Panc1 (cell line): ENCODE measurements at regions not wholly inside any gene's neighbourhood (a gene's known extent, or its start where the extent isn't known, plus 50 kb on each side); places are given as distances from the start of the nearest gene placed in this dataset.

Experiments used
- ATAC-seq: fragments of 200-7000 bp; cut with Tn5 transposase; 2 replicates; pipeline ENCODE4 v1.9.1; 2020; ENCODE audit warnings: mild to moderate bottlenecking, moderate library complexity
- BruUV-seq: library from RNA; stranded (reverse); fragments of 400-500 nt; replicated peaks from 2 replicates; lab custom pipeline; 2021; lab: Mats Ljungman, UMichigan
- CTCF ChIA-PET: fragments of 300-600 bp; sonication (Branson Sonifier 250); formaldehyde crosslinking; loops from one replicate; lab custom pipeline; 2022; ENCODE audit warnings: antibody characterized with exemption; lab: Charles Lee
- POLR2A ChIA-PET: fragments of 300-600 bp; sonication (Branson Sonifier 250); formaldehyde crosslinking; loops from one replicate; lab custom pipeline; 2022; ENCODE audit warnings: antibody characterized with exemption; lab: Charles Lee
- DNase-seq: peaks from one replicate; pipeline ENCODE4 v3.0.0-alpha.2; 2010; ENCODE audit warnings: low read depth, low spot score
- H3K27ac ChIP-seq: 2 replicates; pipeline ENCODE4 v1.5.1; 2011; ENCODE audit warnings: mild to moderate bottlenecking, low read length, inconsistent platforms
- H3K27me3 ChIP-seq: fragments of 200-500 bp; sonication (Bioruptor generic); 2 replicates; pipeline ENCODE4 v1.6.0; 2014; ENCODE audit warnings: low read length, inconsistent platforms; ENCODE audit not compliant: control insufficient read depth, insufficient read depth
- H3K36me3 ChIP-seq: fragments of 200-500 bp; sonication (Bioruptor generic); 2 replicates; pipeline ENCODE4 v1.5.1; 2014; ENCODE audit warnings: inconsistent platforms, mild to moderate bottlenecking, low read length, moderate library complexity; ENCODE audit not compliant: control insufficient read depth, insufficient read depth
- H3K4me1 ChIP-seq: 2 replicates; pipeline ENCODE4 v1.5.1; 2011; ENCODE audit warnings: inconsistent platforms, mild to moderate bottlenecking, low read length, moderate library complexity; ENCODE audit not compliant: control insufficient read depth, insufficient read depth
- H3K4me3 ChIP-seq, 2 experiments: 2 replicates each; pipeline ENCODE4 v1.5.1; 2011 to 2012; ENCODE audit warnings: low read depth in 2 of 2, low read length in 2 of 2, mild to moderate bottlenecking in 2 of 2, inconsistent platforms in 1 of 2, moderate library complexity in 1 of 2
- H3K9me3 ChIP-seq: fragments of 200-500 bp; sonication (Bioruptor generic); 2 replicates; pipeline ENCODE4 v1.5.1; 2014; ENCODE audit warnings: low read depth, mild to moderate bottlenecking, inconsistent platforms, low read length, moderate library complexity; ENCODE audit not compliant: control insufficient read depth, insufficient read depth
- POLR2AphosphoS5 ChIP-seq: IDR thresholded peaks from 2 replicates; pipeline ENCODE4 v1.6.1; 2012; ENCODE audit warnings: mild to moderate bottlenecking, low read depth, low read length, moderate library complexity
- SIN3A ChIP-seq: IDR thresholded peaks from 2 replicates; pipeline ENCODE4 v1.6.1; 2012; ENCODE audit warnings: low read depth, mild to moderate bottlenecking, low read length, moderate library complexity, borderline replicate concordance; ENCODE audit not compliant: insufficient read depth
- TCF7L2 ChIP-seq: IDR thresholded peaks from 2 replicates; pipeline ENCODE4 v1.6.1; 2011; ENCODE audit warnings: mild to moderate bottlenecking, low read depth, low read length, inconsistent platforms
- in situ Hi-C: cut with HindIII; loops from 2 replicates; pipeline ENCODE4 v1.10.0; 2016; ENCODE audit warnings: low sequenced_read_pairs, low pct_unique_long_range_greater_than_20kb
- intact Hi-C: fragments of 100-400 bp; cut with micrococcal nuclease; formaldehyde crosslinking; loops from one replicate; pipeline ENCODE4 v1.10.0; 2022; ENCODE audit not compliant: unreplicated experiment
- TF ChIP-seq, protein P1 (sequence below), 2 experiments: IDR thresholded peaks; 2 replicates each; pipeline ENCODE4 v1.6.1; 2011 to 2012; ENCODE audit warnings: low read depth in 2 of 2, control low read depth in 1 of 2, low read length in 1 of 2, mild to moderate bottlenecking in 1 of 2, moderate library complexity in 1 of 2; ENCODE audit not compliant: insufficient read depth in 1 of 2
- TF ChIP-seq, protein P2 (sequence below): fragments of 450-650 bp; IDR thresholded peaks from 2 replicates; pipeline ENCODE4 v1.5.1; 2017; ENCODE audit warnings: mild to moderate bottlenecking

DNA sequence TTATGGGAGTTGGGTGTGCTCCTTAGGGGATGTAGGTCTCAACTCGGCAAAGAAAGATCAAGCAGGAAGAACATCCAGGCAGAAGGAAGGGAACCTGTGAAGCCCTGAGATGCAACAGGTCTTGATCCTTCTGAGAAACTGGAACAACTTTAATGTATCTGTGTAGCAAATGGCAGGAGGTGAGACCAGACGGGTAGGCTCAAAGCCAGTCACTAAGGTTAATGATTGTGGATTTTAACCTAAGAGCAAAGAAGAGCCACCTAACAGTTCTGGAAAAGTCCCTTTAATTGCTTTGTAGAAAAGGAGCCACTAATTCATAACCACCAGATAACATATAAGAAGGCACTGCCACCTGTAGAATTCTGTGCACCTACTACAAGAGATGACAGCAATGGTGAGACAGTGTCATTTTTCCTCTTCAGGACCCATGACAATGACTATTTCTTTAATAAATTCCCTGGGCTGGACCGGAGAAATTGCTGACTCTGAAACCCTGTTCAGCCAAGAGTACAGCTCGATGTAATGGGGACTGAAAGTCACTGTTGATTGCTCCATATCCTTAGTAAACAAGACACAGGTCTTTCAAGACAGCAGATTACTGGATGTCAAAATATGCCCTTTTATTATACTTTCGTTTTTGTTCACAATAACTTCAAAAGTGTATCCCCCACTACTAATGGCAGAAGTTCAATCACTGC lies 326.2 kb downstream of the CBLN4 start:
- no peaks in the 10 kb centered on the region for H3K27me3 ChIP-seq
- H3K36me3 ChIP-seq: no peaks in the 10 kb centered on the region
- H3K27ac ChIP-seq: no peak overlapping the region
- no peaks in the 10 kb centered on the region for H3K9me3 ChIP-seq
- DNase-seq (no peak), ATAC-seq (no peak)
- H3K4me1 ChIP-seq: no peaks in the 10 kb centered on the region
- BruUV-seq: no TSS peak
- TF ChIP-seq, protein P1, sequence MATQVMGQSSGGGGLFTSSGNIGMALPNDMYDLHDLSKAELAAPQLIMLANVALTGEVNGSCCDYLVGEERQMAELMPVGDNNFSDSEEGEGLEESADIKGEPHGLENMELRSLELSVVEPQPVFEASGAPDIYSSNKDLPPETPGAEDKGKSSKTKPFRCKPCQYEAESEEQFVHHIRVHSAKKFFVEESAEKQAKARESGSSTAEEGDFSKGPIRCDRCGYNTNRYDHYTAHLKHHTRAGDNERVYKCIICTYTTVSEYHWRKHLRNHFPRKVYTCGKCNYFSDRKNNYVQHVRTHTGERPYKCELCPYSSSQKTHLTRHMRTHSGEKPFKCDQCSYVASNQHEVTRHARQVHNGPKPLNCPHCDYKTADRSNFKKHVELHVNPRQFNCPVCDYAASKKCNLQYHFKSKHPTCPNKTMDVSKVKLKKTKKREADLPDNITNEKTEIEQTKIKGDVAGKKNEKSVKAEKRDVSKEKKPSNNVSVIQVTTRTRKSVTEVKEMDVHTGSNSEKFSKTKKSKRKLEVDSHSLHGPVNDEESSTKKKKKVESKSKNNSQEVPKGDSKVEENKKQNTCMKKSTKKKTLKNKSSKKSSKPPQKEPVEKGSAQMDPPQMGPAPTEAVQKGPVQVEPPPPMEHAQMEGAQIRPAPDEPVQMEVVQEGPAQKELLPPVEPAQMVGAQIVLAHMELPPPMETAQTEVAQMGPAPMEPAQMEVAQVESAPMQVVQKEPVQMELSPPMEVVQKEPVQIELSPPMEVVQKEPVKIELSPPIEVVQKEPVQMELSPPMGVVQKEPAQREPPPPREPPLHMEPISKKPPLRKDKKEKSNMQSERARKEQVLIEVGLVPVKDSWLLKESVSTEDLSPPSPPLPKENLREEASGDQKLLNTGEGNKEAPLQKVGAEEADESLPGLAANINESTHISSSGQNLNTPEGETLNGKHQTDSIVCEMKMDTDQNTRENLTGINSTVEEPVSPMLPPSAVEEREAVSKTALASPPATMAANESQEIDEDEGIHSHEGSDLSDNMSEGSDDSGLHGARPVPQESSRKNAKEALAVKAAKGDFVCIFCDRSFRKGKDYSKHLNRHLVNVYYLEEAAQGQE (IDR thresholded peaks at IDR 0.05; ENCODE audit: insufficient read depth in 1 of 2, low read depth in 2 of 2, low read length in 1 of 2): no peak
- TF ChIP-seq TCF7L2 (no peak), SIN3A (no peak), POLR2AphosphoS5 (no peak)
- TF ChIP-seq, protein P2, sequence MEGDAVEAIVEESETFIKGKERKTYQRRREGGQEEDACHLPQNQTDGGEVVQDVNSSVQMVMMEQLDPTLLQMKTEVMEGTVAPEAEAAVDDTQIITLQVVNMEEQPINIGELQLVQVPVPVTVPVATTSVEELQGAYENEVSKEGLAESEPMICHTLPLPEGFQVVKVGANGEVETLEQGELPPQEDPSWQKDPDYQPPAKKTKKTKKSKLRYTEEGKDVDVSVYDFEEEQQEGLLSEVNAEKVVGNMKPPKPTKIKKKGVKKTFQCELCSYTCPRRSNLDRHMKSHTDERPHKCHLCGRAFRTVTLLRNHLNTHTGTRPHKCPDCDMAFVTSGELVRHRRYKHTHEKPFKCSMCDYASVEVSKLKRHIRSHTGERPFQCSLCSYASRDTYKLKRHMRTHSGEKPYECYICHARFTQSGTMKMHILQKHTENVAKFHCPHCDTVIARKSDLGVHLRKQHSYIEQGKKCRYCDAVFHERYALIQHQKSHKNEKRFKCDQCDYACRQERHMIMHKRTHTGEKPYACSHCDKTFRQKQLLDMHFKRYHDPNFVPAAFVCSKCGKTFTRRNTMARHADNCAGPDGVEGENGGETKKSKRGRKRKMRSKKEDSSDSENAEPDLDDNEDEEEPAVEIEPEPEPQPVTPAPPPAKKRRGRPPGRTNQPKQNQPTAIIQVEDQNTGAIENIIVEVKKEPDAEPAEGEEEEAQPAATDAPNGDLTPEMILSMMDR: no peak
- ChIA-PET POLR2A (no interaction called here), CTCF (no interaction called here)
- intact Hi-C loops (no loop called here), in situ Hi-C loops (no loop called here)
- no peak overlapping the region for H3K4me3 ChIP-seq

DNA sequence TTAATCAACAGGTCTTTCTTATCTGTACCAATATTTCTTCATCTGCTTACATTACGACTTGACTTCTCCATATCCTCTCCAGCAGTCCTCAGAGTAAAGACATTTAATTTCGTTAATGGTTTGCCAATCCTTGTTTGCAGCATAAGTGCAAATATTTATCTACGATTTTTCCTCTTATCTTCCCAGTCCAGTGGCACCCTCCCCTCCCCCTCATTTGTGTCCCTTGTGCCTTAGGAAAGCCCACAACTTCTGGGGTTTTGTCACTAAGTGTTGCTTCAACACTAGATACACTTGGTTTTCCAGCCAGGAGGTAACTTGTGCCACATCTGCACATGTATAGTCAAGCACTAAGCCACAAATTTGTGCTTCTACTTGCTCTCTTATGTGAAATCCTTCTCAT lies 327.2 kb downstream of the CBLN4 start:
- DNase-seq (no peak), ATAC-seq (no peak)
- Histone ChIP-seq H3K27ac (no peak overlapping the region), H3K27me3 (no peaks in the 10 kb centered on the region), H3K4me1 (no peaks in the 10 kb centered on the region), H3K36me3 (no peaks in the 10 kb centered on the region), H3K4me3 (no peak overlapping the region), H3K9me3 (no peaks in the 10 kb centered on the region)
- TF ChIP-seq POLR2AphosphoS5 (no peak), TCF7L2 (no peak), SIN3A (no peak)
- TF ChIP-seq, protein P2: no peak
- TF ChIP-seq, protein P1 (IDR thresholded peaks at IDR 0.05; ENCODE audit: insufficient read depth in 1 of 2, low read depth in 2 of 2, low read length in 1 of 2): no peak
- in situ Hi-C loops: no loop called here
- ChIA-PET POLR2A (no interaction called here), CTCF (no interaction called here)
- intact Hi-C loops: no loop called here
- BruUV-seq: no TSS peak
